ENCODE measurements at regions not wholly inside any gene's neighbourhood (a gene's known extent, or its start where the extent isn't known, plus 50 kb on each side); places are given as distances from the start of the nearest gene placed in this dataset.
A peak's percentile ranks its signal among the peaks of the same experiment; 100 is the strongest.

DNA sequence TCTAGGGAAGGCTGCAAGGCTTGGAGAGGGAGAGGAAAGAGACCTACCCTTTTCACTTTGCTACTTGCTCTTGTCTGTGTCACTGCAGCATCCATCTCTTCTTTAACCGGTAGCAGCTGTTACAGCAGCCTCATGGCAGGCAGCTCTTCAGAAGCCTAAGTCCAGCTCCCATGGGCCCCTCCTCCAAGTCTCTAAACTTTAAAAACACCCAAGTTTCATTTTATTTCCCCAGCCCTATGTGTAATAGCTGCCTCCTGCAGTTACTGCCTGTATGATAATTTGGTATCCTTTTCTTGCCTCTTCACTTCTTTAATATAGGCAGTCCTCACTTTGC is 313.1 kb upstream of the PIK3R1 start:
- ATAC-seq (ENCODE audit: low read depth) (no peak), DNase-seq (ENCODE audit: low spot score) (no peak)
- TF ChIP-seq, protein P1, sequence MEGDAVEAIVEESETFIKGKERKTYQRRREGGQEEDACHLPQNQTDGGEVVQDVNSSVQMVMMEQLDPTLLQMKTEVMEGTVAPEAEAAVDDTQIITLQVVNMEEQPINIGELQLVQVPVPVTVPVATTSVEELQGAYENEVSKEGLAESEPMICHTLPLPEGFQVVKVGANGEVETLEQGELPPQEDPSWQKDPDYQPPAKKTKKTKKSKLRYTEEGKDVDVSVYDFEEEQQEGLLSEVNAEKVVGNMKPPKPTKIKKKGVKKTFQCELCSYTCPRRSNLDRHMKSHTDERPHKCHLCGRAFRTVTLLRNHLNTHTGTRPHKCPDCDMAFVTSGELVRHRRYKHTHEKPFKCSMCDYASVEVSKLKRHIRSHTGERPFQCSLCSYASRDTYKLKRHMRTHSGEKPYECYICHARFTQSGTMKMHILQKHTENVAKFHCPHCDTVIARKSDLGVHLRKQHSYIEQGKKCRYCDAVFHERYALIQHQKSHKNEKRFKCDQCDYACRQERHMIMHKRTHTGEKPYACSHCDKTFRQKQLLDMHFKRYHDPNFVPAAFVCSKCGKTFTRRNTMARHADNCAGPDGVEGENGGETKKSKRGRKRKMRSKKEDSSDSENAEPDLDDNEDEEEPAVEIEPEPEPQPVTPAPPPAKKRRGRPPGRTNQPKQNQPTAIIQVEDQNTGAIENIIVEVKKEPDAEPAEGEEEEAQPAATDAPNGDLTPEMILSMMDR (IDR thresholded peaks at IDR 0.05; ENCODE audit: poor library complexity, severe bottlenecking) = no peak
- H3K4me3 ChIP-seq (ENCODE audit: severe bottlenecking) = no peak overlapping the region
- no peaks in the 10 kb centered on the region for H3K36me3 ChIP-seq (ENCODE audit: low read depth)
- H3K4me1 ChIP-seq (ENCODE audit: insufficient read depth, poor library complexity, severe bottlenecking) = peaks cover 9% of the 10 kb centered on the region
- H3K27ac ChIP-seq (ENCODE audit: poor library complexity, severe bottlenecking) = no peak overlapping the region
- no peaks in the 10 kb centered on the region for H3K27me3 ChIP-seq (ENCODE audit: insufficient read depth, poor library complexity, severe bottlenecking)
- H3K9me3 ChIP-seq (ENCODE audit: severe bottlenecking) = no peaks in the 10 kb centered on the region

DNA sequence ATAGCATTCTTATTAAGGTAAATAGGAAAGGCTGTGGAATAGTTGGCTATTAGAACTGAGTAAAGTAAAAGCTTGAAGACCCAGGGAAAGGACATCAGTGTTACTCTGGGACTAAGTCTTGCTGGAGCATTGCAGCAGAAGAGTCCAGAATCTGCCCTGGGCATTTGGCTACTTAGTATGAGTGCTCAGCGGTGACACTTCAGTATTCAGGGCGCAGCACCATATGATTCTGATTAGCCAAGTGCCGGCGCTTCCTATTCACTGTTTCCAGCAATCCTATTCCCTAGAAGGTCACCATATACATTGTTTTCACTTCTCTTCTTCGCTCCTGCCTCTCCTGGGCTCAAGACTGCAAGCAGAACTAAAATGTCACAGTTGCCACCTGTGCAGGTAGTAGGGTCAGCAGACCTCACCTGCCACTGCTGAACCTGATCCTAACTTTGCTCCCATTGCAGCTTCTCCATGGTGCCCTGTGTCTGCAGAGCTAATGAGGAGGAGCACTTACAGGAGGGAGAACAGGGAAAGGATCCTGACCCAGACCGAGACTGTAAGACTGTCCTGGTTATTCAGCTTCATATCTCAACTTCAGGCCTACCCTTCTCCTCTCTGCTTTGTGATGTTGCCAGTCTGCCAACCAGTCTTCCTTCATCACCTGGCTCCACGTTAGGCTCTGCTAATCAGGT is 313.6 kb upstream of the PIK3R1 start:
- TF ChIP-seq, protein P1 (IDR thresholded peaks at IDR 0.05; ENCODE audit: poor library complexity, severe bottlenecking) = no peak
- H3K4me1 ChIP-seq (ENCODE audit: insufficient read depth, poor library complexity, severe bottlenecking) = peaks cover 14% of the 10 kb centered on the region
- no peak overlapping the region for H3K27ac ChIP-seq (ENCODE audit: poor library complexity, severe bottlenecking)
- no peaks in the 10 kb centered on the region for H3K9me3 ChIP-seq (ENCODE audit: severe bottlenecking)
- no peaks in the 10 kb centered on the region for H3K27me3 ChIP-seq (ENCODE audit: insufficient read depth, poor library complexity, severe bottlenecking)
- no peak for ATAC-seq (ENCODE audit: low read depth)
- H3K4me3 ChIP-seq (ENCODE audit: severe bottlenecking) = no peak overlapping the region
- no peaks in the 10 kb centered on the region for H3K36me3 ChIP-seq (ENCODE audit: low read depth)
- DNase-seq (ENCODE audit: low spot score) = no peak

GRCh38 chr5:67900514-67900913 is 315.0 kb upstream of the PIK3R1 start:
- H3K27me3 ChIP-seq (ENCODE audit: insufficient read depth, poor library complexity, severe bottlenecking) = no peaks in the 10 kb centered on the region
- no peak overlapping the region for H3K27ac ChIP-seq (ENCODE audit: poor library complexity, severe bottlenecking)
- ATAC-seq (ENCODE audit: low read depth) = no peak
- H3K4me3 ChIP-seq (ENCODE audit: severe bottlenecking) = no peak overlapping the region
- no peaks in the 10 kb centered on the region for H3K36me3 ChIP-seq (ENCODE audit: low read depth)
- no peaks in the 10 kb centered on the region for H3K9me3 ChIP-seq (ENCODE audit: severe bottlenecking)
- no peak for DNase-seq (ENCODE audit: low spot score)
- TF ChIP-seq, protein P1 (IDR thresholded peaks at IDR 0.05; ENCODE audit: poor library complexity, severe bottlenecking) = no peak
- H3K4me1 ChIP-seq (ENCODE audit: insufficient read depth, poor library complexity, severe bottlenecking) = peaks cover 20% of the 10 kb centered on the region

DNA sequence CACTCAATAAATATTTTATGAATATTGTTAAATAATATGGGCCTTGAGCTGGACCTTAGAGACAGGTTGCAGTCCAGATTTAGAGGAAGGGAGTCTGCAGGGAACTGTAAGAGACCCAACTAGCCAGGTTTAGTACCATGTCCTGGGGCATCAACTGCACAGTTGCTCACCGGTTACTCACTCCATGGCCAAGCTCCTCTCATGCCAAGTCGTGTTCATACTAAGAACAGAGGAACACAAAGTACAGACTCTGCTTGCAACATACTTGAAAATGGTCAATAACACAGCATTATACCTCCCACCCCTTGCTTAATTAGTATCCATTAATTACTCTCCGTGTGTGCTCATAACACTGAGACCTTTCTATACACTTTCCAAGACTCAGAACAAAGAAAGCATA is 317.6 kb upstream of the PIK3R1 start:
- no peak overlapping the region for H3K4me3 ChIP-seq (ENCODE audit: severe bottlenecking)
- H3K27ac ChIP-seq (ENCODE audit: poor library complexity, severe bottlenecking) = peak overlapping the region; percentile 89
- TF ChIP-seq, protein P1 (IDR thresholded peaks at IDR 0.05; ENCODE audit: poor library complexity, severe bottlenecking) = no peak
- peaks cover 20% of the 10 kb centered on the region for H3K4me1 ChIP-seq (ENCODE audit: insufficient read depth, poor library complexity, severe bottlenecking)
- ATAC-seq (ENCODE audit: low read depth) (peak; percentile 70), DNase-seq (ENCODE audit: low spot score) (no peak)
- H3K9me3 ChIP-seq (ENCODE audit: severe bottlenecking) = no peaks in the 10 kb centered on the region
- H3K27me3 ChIP-seq (ENCODE audit: insufficient read depth, poor library complexity, severe bottlenecking) = no peaks in the 10 kb centered on the region
- no peaks in the 10 kb centered on the region for H3K36me3 ChIP-seq (ENCODE audit: low read depth)

DNA sequence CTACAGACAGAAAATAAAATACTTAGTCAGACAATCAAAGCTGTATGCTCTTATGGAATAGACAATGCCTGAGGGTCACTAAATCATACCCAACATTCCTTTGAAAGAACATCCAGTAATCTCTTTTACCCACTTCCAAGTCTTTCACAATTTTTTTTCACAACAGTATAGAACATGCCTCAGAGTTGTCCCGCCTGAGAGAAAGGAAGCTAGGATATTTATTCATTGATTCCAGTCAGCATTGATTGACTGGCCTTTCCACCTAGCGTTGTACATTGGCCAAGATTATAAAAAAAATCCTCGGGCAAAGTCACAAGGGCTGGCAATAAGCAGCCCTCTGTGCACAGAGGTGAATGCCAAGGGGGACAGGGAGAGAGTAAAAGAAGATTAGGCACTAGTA is 318.1 kb upstream of the PIK3R1 start:
- Histone ChIP-seq H3K4me1 (ENCODE audit: insufficient read depth, poor library complexity, severe bottlenecking) (peaks cover 20% of the 10 kb centered on the region), H3K9me3 (ENCODE audit: severe bottlenecking) (no peaks in the 10 kb centered on the region), H3K27me3 (ENCODE audit: insufficient read depth, poor library complexity, severe bottlenecking) (no peaks in the 10 kb centered on the region), H3K27ac (ENCODE audit: poor library complexity, severe bottlenecking) (peak overlapping the region; percentile 89), H3K4me3 (ENCODE audit: severe bottlenecking) (no peak overlapping the region), H3K36me3 (ENCODE audit: low read depth) (no peaks in the 10 kb centered on the region)
- TF ChIP-seq, protein P1 (IDR thresholded peaks at IDR 0.05; ENCODE audit: poor library complexity, severe bottlenecking) = no peak
- peak; percentile 96 for ATAC-seq (ENCODE audit: low read depth)
- no peak for DNase-seq (ENCODE audit: low spot score)

Data from RWPE2 (cell line).